ENCODE measurements at regions not wholly inside any gene's neighbourhood (a gene's known extent, or its start where the extent isn't known, plus 50 kb on each side); places are given as distances from the start of the nearest gene placed in this dataset.
"Not testable (repeated sequence)": the region's sequence is repeated elsewhere in the genome, so short reads cannot be mapped to it uniquely, and the experiment has no call there.

GRCh38 chr17:59494757-59495368 lies 70.5 kb upstream of the DHX40 start:
- Histone ChIP-seq H3K9me3 (ENCODE audit: low read length) (no peaks in the 10 kb centered on the region), H3K4me3 (ENCODE audit: low read depth, low read length, poor library complexity, severe bottlenecking) (no peak overlapping the region), H3K36me3 (ENCODE audit: insufficient read depth, low read length) (no peaks in the 10 kb centered on the region), H4K20me1 (ENCODE audit: insufficient read depth, low read length) (no peaks in the 10 kb centered on the region), H2AFZ (ENCODE audit: low read length) (no peak overlapping the region), H3K27ac (ENCODE audit: low read depth, low read length, poor library complexity, severe bottlenecking) (no peak overlapping the region), H3F3A (ENCODE audit: insufficient read depth, low read length) (no peaks in the 10 kb centered on the region), H3K79me2 (ENCODE audit: insufficient read depth, low read length) (no peaks in the 10 kb centered on the region), H3K27me3 (ENCODE audit: insufficient read depth, low read length) (no peaks in the 10 kb centered on the region; the same call in 1 of the 2 replicates), H3K9me2 (ENCODE audit: low read depth, low read length) (no peaks in the 10 kb centered on the region), H3K4me2 (ENCODE audit: low read length) (no peak overlapping the region), H3K9ac (ENCODE audit: low read length) (no peak overlapping the region), H3K4me1 (ENCODE audit: insufficient read depth, low read length, severe bottlenecking) (no peaks in the 10 kb centered on the region)
- TF ChIP-seq EZH2 (IDR thresholded peaks at IDR 0.05; ENCODE audit: borderline replicate concordance, low read length): no peak
- TF ChIP-seq, protein P1, sequence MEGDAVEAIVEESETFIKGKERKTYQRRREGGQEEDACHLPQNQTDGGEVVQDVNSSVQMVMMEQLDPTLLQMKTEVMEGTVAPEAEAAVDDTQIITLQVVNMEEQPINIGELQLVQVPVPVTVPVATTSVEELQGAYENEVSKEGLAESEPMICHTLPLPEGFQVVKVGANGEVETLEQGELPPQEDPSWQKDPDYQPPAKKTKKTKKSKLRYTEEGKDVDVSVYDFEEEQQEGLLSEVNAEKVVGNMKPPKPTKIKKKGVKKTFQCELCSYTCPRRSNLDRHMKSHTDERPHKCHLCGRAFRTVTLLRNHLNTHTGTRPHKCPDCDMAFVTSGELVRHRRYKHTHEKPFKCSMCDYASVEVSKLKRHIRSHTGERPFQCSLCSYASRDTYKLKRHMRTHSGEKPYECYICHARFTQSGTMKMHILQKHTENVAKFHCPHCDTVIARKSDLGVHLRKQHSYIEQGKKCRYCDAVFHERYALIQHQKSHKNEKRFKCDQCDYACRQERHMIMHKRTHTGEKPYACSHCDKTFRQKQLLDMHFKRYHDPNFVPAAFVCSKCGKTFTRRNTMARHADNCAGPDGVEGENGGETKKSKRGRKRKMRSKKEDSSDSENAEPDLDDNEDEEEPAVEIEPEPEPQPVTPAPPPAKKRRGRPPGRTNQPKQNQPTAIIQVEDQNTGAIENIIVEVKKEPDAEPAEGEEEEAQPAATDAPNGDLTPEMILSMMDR (IDR thresholded peaks at IDR 0.05; ENCODE audit: low read length): no peak

GRCh38 chr17:59496178-59496577 lies 69.2 kb upstream of the DHX40 start:
- H2AFZ ChIP-seq (ENCODE audit: low read length): no peak overlapping the region

GRCh38 chr17:59498530-59499307 lies 66.7 kb upstream of the DHX40 start:
- H3K4me2 ChIP-seq (ENCODE audit: low read length): no peak overlapping the region
- no peaks in the 10 kb centered on the region for H3F3A ChIP-seq (ENCODE audit: insufficient read depth, low read length)
- H3K9me2 ChIP-seq (ENCODE audit: low read depth, low read length): no peaks in the 10 kb centered on the region
- no peak for TF ChIP-seq EZH2 (IDR thresholded peaks at IDR 0.05; ENCODE audit: borderline replicate concordance, low read length)
- TF ChIP-seq, protein P1 (IDR thresholded peaks at IDR 0.05; ENCODE audit: low read length): no peak
- H3K27ac ChIP-seq (ENCODE audit: low read depth, low read length, poor library complexity, severe bottlenecking): no peak overlapping the region
- no peaks in the 10 kb centered on the region for H3K4me1 ChIP-seq (ENCODE audit: insufficient read depth, low read length, severe bottlenecking)
- H3K4me3 ChIP-seq (ENCODE audit: low read depth, low read length, poor library complexity, severe bottlenecking): no peak overlapping the region
- H2AFZ ChIP-seq (ENCODE audit: low read length): no peak overlapping the region
- H3K27me3 ChIP-seq (ENCODE audit: insufficient read depth, low read length): no peaks in the 10 kb centered on the region; the same call in 1 of the 2 replicates
- no peaks in the 10 kb centered on the region for H3K36me3 ChIP-seq (ENCODE audit: insufficient read depth, low read length)
- no peaks in the 10 kb centered on the region for H3K79me2 ChIP-seq (ENCODE audit: insufficient read depth, low read length)
- H4K20me1 ChIP-seq (ENCODE audit: insufficient read depth, low read length): no peaks in the 10 kb centered on the region
- H3K9me3 ChIP-seq (ENCODE audit: low read length): no peaks in the 10 kb centered on the region
- H3K9ac ChIP-seq (ENCODE audit: low read length): no peak overlapping the region

More at GRCh38 chr17:59496178-59496577, 69.2 kb upstream of the DHX40 start:
- Histone ChIP-seq H3K4me1 (ENCODE audit: insufficient read depth, low read length, severe bottlenecking) (no peaks in the 10 kb centered on the region), H3K9me3 (ENCODE audit: low read length) (no peaks in the 10 kb centered on the region), H3K9ac (ENCODE audit: low read length) (no peak overlapping the region), H3K4me2 (ENCODE audit: low read length) (no peak overlapping the region), H3F3A (ENCODE audit: insufficient read depth, low read length) (no peaks in the 10 kb centered on the region), H3K9me2 (ENCODE audit: low read depth, low read length) (no peaks in the 10 kb centered on the region), H3K27me3 (ENCODE audit: insufficient read depth, low read length) (no peaks in the 10 kb centered on the region; the same call in 1 of the 2 replicates), H3K4me3 (ENCODE audit: low read depth, low read length, poor library complexity, severe bottlenecking) (no peak overlapping the region), H3K36me3 (ENCODE audit: insufficient read depth, low read length) (no peaks in the 10 kb centered on the region), H3K79me2 (ENCODE audit: insufficient read depth, low read length) (no peaks in the 10 kb centered on the region), H4K20me1 (ENCODE audit: insufficient read depth, low read length) (no peaks in the 10 kb centered on the region), H3K27ac (ENCODE audit: low read depth, low read length, poor library complexity, severe bottlenecking) (no peak overlapping the region)
- TF ChIP-seq, protein P1 (IDR thresholded peaks at IDR 0.05; ENCODE audit: low read length): no peak
- TF ChIP-seq EZH2 (IDR thresholded peaks at IDR 0.05; ENCODE audit: borderline replicate concordance, low read length): no peak

DNA sequence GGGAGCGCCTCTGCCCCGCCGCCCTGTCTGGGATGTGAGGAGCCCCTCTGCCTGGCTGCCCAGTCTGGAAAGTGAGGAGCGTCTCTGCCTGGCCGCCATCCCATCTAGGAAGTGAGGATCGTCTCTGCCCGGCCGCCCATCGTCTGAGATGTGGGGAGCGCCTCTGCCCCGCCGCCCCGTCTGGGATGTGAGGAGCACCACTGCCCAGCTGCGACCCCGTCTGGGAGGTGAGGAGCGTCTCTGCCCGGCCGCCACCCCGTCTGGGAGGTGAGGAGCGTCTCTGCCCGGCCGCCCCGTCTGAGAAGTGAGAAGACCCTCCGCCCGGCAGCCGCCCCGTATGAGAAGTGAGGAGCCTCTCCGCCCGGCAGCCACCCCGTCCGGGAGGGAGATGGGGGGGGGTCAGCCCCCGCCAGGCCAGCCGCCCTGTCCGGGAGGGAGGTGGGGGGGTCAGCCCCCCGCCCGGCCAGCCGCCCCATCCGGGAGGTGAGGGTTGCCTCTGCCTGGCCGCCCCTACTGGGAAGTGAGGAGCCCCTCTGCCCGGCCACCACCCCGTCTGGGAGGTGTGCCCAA lies 65.2 kb upstream of the DHX40 start:
- not testable (repeated sequence) for H4K20me1 ChIP-seq (ENCODE audit: insufficient read depth, low read length); H3K27ac ChIP-seq (ENCODE audit: low read depth, low read length, poor library complexity, severe bottlenecking); H3K9me2 ChIP-seq (ENCODE audit: low read depth, low read length); H3F3A ChIP-seq (ENCODE audit: insufficient read depth, low read length); H2AFZ ChIP-seq (ENCODE audit: low read length); H3K4me3 ChIP-seq (ENCODE audit: low read depth, low read length, poor library complexity, severe bottlenecking); H3K9ac ChIP-seq (ENCODE audit: low read length); H3K36me3 ChIP-seq (ENCODE audit: insufficient read depth, low read length); H3K9me3 ChIP-seq (ENCODE audit: low read length); H3K79me2 ChIP-seq (ENCODE audit: insufficient read depth, low read length); H3K27me3 ChIP-seq (ENCODE audit: insufficient read depth, low read length); H3K4me1 ChIP-seq (ENCODE audit: insufficient read depth, low read length, severe bottlenecking); H3K4me2 ChIP-seq (ENCODE audit: low read length)

Data from OCI-LY1 (cell line).